Upper lobe of right lung (tissue), 1 donor: ENCODE measurements at regions not wholly inside any gene's neighbourhood (a gene's known extent, or its start where the extent isn't known, plus 50 kb on each side); places are given as distances from the start of the nearest gene placed in this dataset.

Experiments
- ATAC-seq: fragments of 200-7000 bp; cut with Tn5 transposase; one replicate; pipeline ENCODE4 v1.9.1; 2020; ENCODE audit warnings: mild to moderate bottlenecking, moderate library complexity
- DNase-seq: peaks from one replicate; pipeline ENCODE4 v3.0.0-alpha.2; 2020
- H3K27ac ChIP-seq: fragments of 200-600 bp; one replicate; pipeline ENCODE4 v1.8.0; 2022
- H3K27me3 ChIP-seq: fragments of 200-600 bp; one replicate; pipeline ENCODE4 v1.8.0; 2022; ENCODE audit warnings: mild to moderate bottlenecking
- H3K36me3 ChIP-seq: fragments of 200-600 bp; one replicate; pipeline ENCODE4 v1.8.0; 2022
- H3K4me1 ChIP-seq: fragments of 200-600 bp; one replicate; pipeline ENCODE4 v1.8.0; 2022
- H3K4me3 ChIP-seq: fragments of 200-600 bp; one replicate; pipeline ENCODE4 v1.8.0; 2022; ENCODE audit warnings: mild to moderate bottlenecking
- H3K9me3 ChIP-seq: fragments of 200-600 bp; one replicate; pipeline ENCODE4 v1.8.0; 2022
- intact Hi-C: fragments of 100-400 bp; cut with DNase I; formaldehyde crosslinking; loops from one replicate; pipeline ENCODE4 v1.11.0; 2022
- TF ChIP-seq, protein P1 (sequence below): fragments of 200-600 bp; IDR thresholded peaks from one replicate; pipeline ENCODE4 v1.8.0; 2022; ENCODE audit warnings: antibody characterized with exemption
- donor health status: DM: no; HTN: yes; CAD: no; lungs with severe emphysema.

- Histone ChIP-seq H3K4me1 (no peaks in the 10 kb centered on the region), H3K36me3 (no peaks in the 10 kb centered on the region), H3K27me3 (no peaks in the 10 kb centered on the region), H3K9me3 (no peaks in the 10 kb centered on the region), H3K4me3 (no peak overlapping the region), H3K27ac (no peak overlapping the region)
- no peak for ATAC-seq
- intact Hi-C loops = no loop called here
- no peak for DNase-seq
- TF ChIP-seq, protein P1, sequence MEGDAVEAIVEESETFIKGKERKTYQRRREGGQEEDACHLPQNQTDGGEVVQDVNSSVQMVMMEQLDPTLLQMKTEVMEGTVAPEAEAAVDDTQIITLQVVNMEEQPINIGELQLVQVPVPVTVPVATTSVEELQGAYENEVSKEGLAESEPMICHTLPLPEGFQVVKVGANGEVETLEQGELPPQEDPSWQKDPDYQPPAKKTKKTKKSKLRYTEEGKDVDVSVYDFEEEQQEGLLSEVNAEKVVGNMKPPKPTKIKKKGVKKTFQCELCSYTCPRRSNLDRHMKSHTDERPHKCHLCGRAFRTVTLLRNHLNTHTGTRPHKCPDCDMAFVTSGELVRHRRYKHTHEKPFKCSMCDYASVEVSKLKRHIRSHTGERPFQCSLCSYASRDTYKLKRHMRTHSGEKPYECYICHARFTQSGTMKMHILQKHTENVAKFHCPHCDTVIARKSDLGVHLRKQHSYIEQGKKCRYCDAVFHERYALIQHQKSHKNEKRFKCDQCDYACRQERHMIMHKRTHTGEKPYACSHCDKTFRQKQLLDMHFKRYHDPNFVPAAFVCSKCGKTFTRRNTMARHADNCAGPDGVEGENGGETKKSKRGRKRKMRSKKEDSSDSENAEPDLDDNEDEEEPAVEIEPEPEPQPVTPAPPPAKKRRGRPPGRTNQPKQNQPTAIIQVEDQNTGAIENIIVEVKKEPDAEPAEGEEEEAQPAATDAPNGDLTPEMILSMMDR = no peak
These were observed 61.9 kb upstream of the ZNF281 start for GRCh38 chr1:200471739-200472138.

- intact Hi-C loops = no loop called here
- no peak overlapping the region for H3K4me3 ChIP-seq
- H3K9me3 ChIP-seq = no peaks in the 10 kb centered on the region
- DNase-seq (no peak), ATAC-seq (no peak)
- H3K4me1 ChIP-seq = no peaks in the 10 kb centered on the region
- no peaks in the 10 kb centered on the region for H3K27me3 ChIP-seq
- no peaks in the 10 kb centered on the region for H3K36me3 ChIP-seq
- no peak overlapping the region for H3K27ac ChIP-seq
- TF ChIP-seq, protein P1 = no peak
These were observed 58.6 kb upstream of the ZNF281 start for GRCh38 chr1:200468264-200469001.

DNA sequence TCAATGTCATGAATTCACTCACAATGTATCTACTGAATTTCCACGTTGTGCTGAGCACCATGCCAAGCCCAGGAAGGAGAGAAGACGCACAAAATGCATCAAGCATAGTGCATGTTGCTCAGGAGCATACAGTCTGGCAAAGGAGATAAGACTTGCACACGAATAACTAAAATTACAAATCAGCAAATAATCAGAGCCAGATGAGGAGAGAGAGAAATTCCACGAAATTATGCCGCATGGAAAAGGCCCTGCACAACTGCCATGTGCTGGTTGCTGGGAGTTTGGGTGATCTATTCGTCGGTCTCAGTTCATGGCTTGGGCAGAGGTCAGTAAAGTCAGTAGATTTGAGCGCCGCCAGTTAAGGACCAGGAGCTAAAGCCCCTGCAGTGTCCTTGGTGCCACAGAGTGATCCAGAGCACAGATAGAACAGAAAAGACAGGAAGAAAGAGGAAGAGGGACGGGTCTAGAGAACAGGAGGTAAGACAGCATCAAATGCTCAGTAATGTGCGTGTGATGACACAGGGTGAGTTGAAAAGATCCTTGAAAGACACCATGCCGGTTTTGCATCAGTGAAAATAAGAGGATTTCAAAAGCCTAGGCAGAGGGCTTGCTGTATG, 55.1 kb upstream of the ZNF281 start:
- Histone ChIP-seq H3K36me3 (no peaks in the 10 kb centered on the region), H3K27ac (no peak overlapping the region), H3K9me3 (no peaks in the 10 kb centered on the region), H3K27me3 (no peaks in the 10 kb centered on the region), H3K4me1 (no peaks in the 10 kb centered on the region), H3K4me3 (no peak overlapping the region)
- TF ChIP-seq, protein P1 = no peak
- ATAC-seq (no peak), DNase-seq (no peak)
- intact Hi-C loops = no loop called here
